Effector memory CD8-positive, alpha-beta T cell (primary cell): ENCODE measurements at regions not wholly inside any gene's neighbourhood (a gene's known extent, or its start where the extent isn't known, plus 50 kb on each side); places are given as distances from the start of the nearest gene placed in this dataset.
"Not testable (repeated sequence)": the region's sequence is repeated elsewhere in the genome, so short reads cannot be mapped to it uniquely, and the experiment has no call there.

Experiments
- ATAC-seq: fragments of 150-1000 bp; cut with Tn5 transposase; replicated peaks from 2 replicates; pipeline ENCODE4 v1.10.0; 2021; ENCODE audit warnings: mild to moderate bottlenecking, moderate library complexity
- DNase-seq, 3 experiments: peaks; one replicate each; pipeline ENCODE4 v3.0.0; 2021
- H3K27ac Mint-ChIP-seq, 2 donors: one replicate each; pipeline ENCODE4 v1.8.0; 2022; ENCODE audit warnings: mild to moderate bottlenecking in 2 of 2, mixed read lengths in 2 of 2, moderate library complexity in 2 of 2
- H3K27me3 Mint-ChIP-seq, 2 donors: one replicate each; pipeline ENCODE4 v1.8.0; 2022; ENCODE audit warnings: mixed read lengths in 2 of 2
- H3K36me3 Mint-ChIP-seq: one replicate; pipeline ENCODE4 v1.8.0; 2022; ENCODE audit warnings: mild to moderate bottlenecking, moderate library complexity, mixed read lengths; ENCODE audit not compliant: insufficient read depth
- H3K4me1 Mint-ChIP-seq, 2 donors: one replicate each; pipeline ENCODE4 v1.8.0; 2022; ENCODE audit warnings: low read depth in 2 of 2, mixed read lengths in 2 of 2
- H3K4me3 Mint-ChIP-seq, 2 donors: one replicate each; pipeline ENCODE4 v1.8.0; 2022; ENCODE audit warnings: mild to moderate bottlenecking in 2 of 2, mixed read lengths in 2 of 2, moderate library complexity in 2 of 2
- H3K9me3 Mint-ChIP-seq, 2 donors: one replicate each; pipeline ENCODE4 v1.8.0; 2022; ENCODE audit warnings: mixed read lengths in 2 of 2

- Mint-ChIP-seq H3K36me3 (no peaks in the 10 kb centered on the region), H3K27ac (no peak overlapping the region), H3K9me3 (no peaks in the 10 kb centered on the region), H3K27me3 (peaks cover 8 to 30% of the 10 kb centered on the region in 2 donors), H3K4me1 (no peaks in the 10 kb centered on the region), H3K4me3 (no peak overlapping the region)
- DNase-seq, result no peak
- no peak for ATAC-seq
Measured at GRCh38 chr9:7467186-7467585, 332.4 kb downstream of the DMAC1 start.

GRCh38 chr9:7461791-7462190 lies 337.8 kb downstream of the DMAC1 start:
- ATAC-seq, result no peak

GRCh38 chr9:7456793-7457530 lies 342.6 kb downstream of the DMAC1 start:
- Mint-ChIP-seq H3K4me3 (no peak overlapping the region), H3K4me1 (no peaks in the 10 kb centered on the region), H3K27me3 (peaks cover 0 to 11% of the 10 kb centered on the region in 2 donors), H3K36me3 (no peaks in the 10 kb centered on the region), H3K27ac (no peak overlapping the region), H3K9me3 (no peaks in the 10 kb centered on the region)
- no peak for DNase-seq
- ATAC-seq, result no peak

More at GRCh38 chr9:7461791-7462190, 337.8 kb downstream of the DMAC1 start:
- H3K4me3 Mint-ChIP-seq, result no peak overlapping the region
- H3K9me3 Mint-ChIP-seq, result no peaks in the 10 kb centered on the region
- H3K36me3 Mint-ChIP-seq, result no peaks in the 10 kb centered on the region
- H3K27me3 Mint-ChIP-seq, result peaks cover 0 to 9% of the 10 kb centered on the region in 2 donors
- no peak for DNase-seq
- H3K4me1 Mint-ChIP-seq, result no peaks in the 10 kb centered on the region
- no peak overlapping the region for H3K27ac Mint-ChIP-seq

GRCh38 chr9:7456377-7456776 lies 343.2 kb downstream of the DMAC1 start:
- Mint-ChIP-seq H3K36me3 (no peaks in the 10 kb centered on the region), H3K4me1 (no peaks in the 10 kb centered on the region), H3K27me3 (peaks cover 0 to 11% of the 10 kb centered on the region in 2 donors), H3K27ac (no peak overlapping the region), H3K4me3 (no peak overlapping the region), H3K9me3 (no peaks in the 10 kb centered on the region)
- ATAC-seq (no peak), DNase-seq (no peak)

GRCh38 chr9:7454624-7455023 lies 345.0 kb downstream of the DMAC1 start:
- Mint-ChIP-seq H3K27me3 (peaks cover 0 to 11% of the 10 kb centered on the region in 2 donors), H3K27ac (no peak overlapping the region), H3K9me3 (no peaks in the 10 kb centered on the region), H3K4me3 (no peak overlapping the region), H3K36me3 (no peaks in the 10 kb centered on the region), H3K4me1 (no peaks in the 10 kb centered on the region)
- no peak for DNase-seq
- ATAC-seq, result no peak

- Mint-ChIP-seq H3K36me3 (no peaks in the 10 kb centered on the region), H3K27me3 (peaks cover 0 to 11% of the 10 kb centered on the region in 2 donors), H3K4me1 (no peaks in the 10 kb centered on the region), H3K9me3 (no peaks in the 10 kb centered on the region), H3K27ac (no peak overlapping the region), H3K4me3 (no peak overlapping the region)
- ATAC-seq (no peak), DNase-seq (no peak)
Measured at GRCh38 chr9:7452378-7452777, 347.2 kb downstream of the DMAC1 start.

- DNase-seq, result no peak
- no peak for ATAC-seq
- Mint-ChIP-seq H3K36me3 (no peaks in the 10 kb centered on the region), H3K27me3 (peaks cover 0 to 11% of the 10 kb centered on the region in 2 donors), H3K4me3 (no peak overlapping the region), H3K9me3 (no peaks in the 10 kb centered on the region), H3K27ac (no peak overlapping the region), H3K4me1 (no peaks in the 10 kb centered on the region)
Measured at GRCh38 chr9:7451062-7451461, 348.5 kb downstream of the DMAC1 start.

- no peak overlapping the region for H3K27ac Mint-ChIP-seq
- H3K27me3 Mint-ChIP-seq, result no peaks in the 10 kb centered on the region
Measured at GRCh38 chr9:7443541-7443940, 356.0 kb downstream of the DMAC1 start.

GRCh38 chr9:7439355-7439995 lies 360.1 kb downstream of the DMAC1 start:
- Mint-ChIP-seq H3K4me3 (no peak overlapping the region), H3K27ac (no peak overlapping the region), H3K27me3 (no peaks in the 10 kb centered on the region), H3K4me1 (no peaks in the 10 kb centered on the region), H3K9me3 (no peaks in the 10 kb centered on the region), H3K36me3 (no peaks in the 10 kb centered on the region)
- ATAC-seq (no peak), DNase-seq (no peak)

More at GRCh38 chr9:7443541-7443940, 356.0 kb downstream of the DMAC1 start:
- no peak for ATAC-seq
- no peaks in the 10 kb centered on the region for H3K4me1 Mint-ChIP-seq
- no peak overlapping the region for H3K4me3 Mint-ChIP-seq
- no peaks in the 10 kb centered on the region for H3K9me3 Mint-ChIP-seq
- no peaks in the 10 kb centered on the region for H3K36me3 Mint-ChIP-seq
- no peak for DNase-seq

GRCh38 chr9:7436754-7437153 lies 362.8 kb downstream of the DMAC1 start:
- no peak for DNase-seq
- Mint-ChIP-seq H3K36me3 (no peaks in the 10 kb centered on the region), H3K27ac (no peak overlapping the region), H3K9me3 (peaks cover 2 to 8% of the 10 kb centered on the region in 2 donors), H3K4me1 (no peaks in the 10 kb centered on the region), H3K4me3 (no peak overlapping the region), H3K27me3 (no peaks in the 10 kb centered on the region)
- no peak for ATAC-seq

- Mint-ChIP-seq H3K27me3 (peaks cover 0 to 19% of the 10 kb centered on the region in 2 donors), H3K4me3 (no peak overlapping the region), H3K27ac (no peak overlapping the region), H3K9me3 (peaks cover 2 to 8% of the 10 kb centered on the region in 2 donors), H3K4me1 (no peaks in the 10 kb centered on the region), H3K36me3 (no peaks in the 10 kb centered on the region)
- ATAC-seq (no peak), DNase-seq (no peak)
Measured at GRCh38 chr9:7433508-7434292, 365.9 kb downstream of the DMAC1 start.

GRCh38 chr9:7432989-7433388 lies 366.6 kb downstream of the DMAC1 start:
- Mint-ChIP-seq H3K9me3 (peaks cover 4 to 8% of the 10 kb centered on the region in 2 donors), H3K27me3 (peaks cover 0 to 19% of the 10 kb centered on the region in 2 donors)

GRCh38 chr9:7417397-7417796 lies 382.2 kb downstream of the DMAC1 start:
- not testable (repeated sequence) for H3K4me1 Mint-ChIP-seq, H3K9me3 Mint-ChIP-seq, ATAC-seq, DNase-seq, H3K4me3 Mint-ChIP-seq, H3K27ac Mint-ChIP-seq, H3K36me3 Mint-ChIP-seq, H3K27me3 Mint-ChIP-seq

More at GRCh38 chr9:7432989-7433388, 366.6 kb downstream of the DMAC1 start:
- Mint-ChIP-seq H3K4me1 (no peaks in the 10 kb centered on the region), H3K36me3 (no peaks in the 10 kb centered on the region), H3K27ac (no peak overlapping the region), H3K4me3 (no peak overlapping the region)
- DNase-seq (no peak), ATAC-seq (no peak)
